ENCODE measurements at regions not wholly inside any gene's neighbourhood (a gene's known extent, or its start where the extent isn't known, plus 50 kb on each side); places are given as distances from the start of the nearest gene placed in this dataset.

DNA sequence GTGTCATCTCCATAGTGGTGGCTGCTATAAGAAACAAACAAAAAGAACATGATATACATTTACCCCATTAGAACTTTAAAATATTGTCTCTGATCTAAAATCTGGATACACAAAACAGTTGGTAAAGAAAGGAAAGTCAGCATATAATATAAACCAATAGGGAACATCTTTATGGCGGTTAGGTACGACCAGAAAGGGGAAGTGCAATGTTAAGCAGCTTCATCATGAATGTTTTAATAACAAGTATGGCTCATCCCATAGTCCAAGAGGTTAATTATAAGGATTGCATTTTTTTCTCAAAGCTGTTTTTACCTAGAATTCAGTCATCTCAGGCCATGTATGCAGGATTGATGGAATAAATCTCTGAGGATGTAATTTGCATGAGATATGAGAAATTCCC lies 1869.7 kb downstream of the PCDH7 start:
- DNase-seq (ENCODE audit: missing footprints) (no peak), ATAC-seq (no peak)
- intact Hi-C loops (cut with DNase I) = no loop called here

GRCh38 chr4:32597354-32597753 lies 1877.2 kb downstream of the PCDH7 start:
- DNase-seq (ENCODE audit: missing footprints) = no peak
- ATAC-seq = no peak
- intact Hi-C loops (cut with DNase I) = no loop called here

- intact Hi-C loops (cut with DNase I) = no loop called here
- no peak for ATAC-seq
- no peak for DNase-seq (ENCODE audit: missing footprints)
Observed at GRCh38 chr4:32601848-32602247, 1881.7 kb downstream of the PCDH7 start.

DNA sequence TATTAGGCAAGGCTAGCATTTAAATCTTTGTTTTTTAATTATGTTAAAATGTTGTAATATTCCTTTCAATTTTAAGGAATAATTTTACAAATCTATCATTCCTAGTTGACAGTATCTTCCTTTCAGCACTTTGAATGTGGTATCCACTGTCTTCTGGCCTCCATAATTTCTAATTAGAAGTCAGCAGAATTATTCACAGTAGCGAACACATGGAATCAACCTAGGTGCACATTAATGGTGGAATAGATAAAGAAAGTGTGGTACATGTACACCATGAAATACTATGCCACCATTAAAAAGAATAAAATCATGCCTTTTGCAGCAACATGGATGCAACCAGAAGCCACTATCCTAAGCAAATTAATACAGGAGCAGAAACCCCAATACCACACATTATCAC lies 1887.8 kb downstream of the PCDH7 start:
- DNase-seq (ENCODE audit: missing footprints) (no peak), ATAC-seq (no peak)
- intact Hi-C loops (cut with DNase I) = no loop called here

GRCh38 chr4:32624943-32625603 lies 1904.9 kb downstream of the PCDH7 start:
- intact Hi-C loops (cut with DNase I) = no loop called here
- no peak for DNase-seq (ENCODE audit: missing footprints)
- ATAC-seq = no peak

DNA sequence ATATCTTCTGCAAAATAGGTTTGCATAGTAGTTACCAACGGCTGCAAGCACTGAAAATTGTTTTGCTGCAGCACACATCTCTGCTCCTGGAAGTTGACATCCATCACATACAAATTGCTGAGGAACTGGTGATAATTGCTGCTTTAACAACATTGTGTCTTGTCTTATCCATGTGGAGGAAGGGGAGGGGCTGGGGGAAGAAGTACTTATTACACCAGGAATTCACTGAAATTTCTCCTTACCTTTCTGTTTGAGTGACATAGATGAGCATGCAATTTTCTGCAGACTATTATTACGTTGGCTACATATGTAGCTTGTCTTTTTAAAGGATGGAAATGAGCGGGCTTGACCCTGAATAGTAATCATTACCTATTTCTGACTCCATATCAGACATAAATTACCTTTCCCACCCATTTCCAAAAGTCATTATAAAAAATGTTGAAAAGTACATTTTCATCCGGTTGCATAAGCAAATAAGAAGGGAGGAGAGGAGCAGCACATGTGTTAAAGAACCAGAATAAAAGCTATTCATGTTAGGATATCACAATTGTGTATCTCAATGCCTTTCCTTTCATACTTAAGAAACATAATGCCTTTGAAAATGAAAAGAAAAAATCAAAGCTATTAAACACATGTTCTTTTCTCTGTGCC lies 1905.6 kb downstream of the PCDH7 start:
- DNase-seq (ENCODE audit: missing footprints) (no peak), ATAC-seq (no peak)
- intact Hi-C loops (cut with DNase I) = no loop called here

- intact Hi-C loops (cut with DNase I) = no loop called here
- DNase-seq (ENCODE audit: missing footprints) (no peak), ATAC-seq (no peak)
Observed at GRCh38 chr4:32631831-32632230, 1911.7 kb downstream of the PCDH7 start.

GRCh38 chr4:32633421-32633820 lies 1913.3 kb downstream of the PCDH7 start:
- DNase-seq (ENCODE audit: missing footprints) (peak; percentile 61), ATAC-seq (no peak)
- intact Hi-C loops (cut with DNase I) = no loop called here

DNA sequence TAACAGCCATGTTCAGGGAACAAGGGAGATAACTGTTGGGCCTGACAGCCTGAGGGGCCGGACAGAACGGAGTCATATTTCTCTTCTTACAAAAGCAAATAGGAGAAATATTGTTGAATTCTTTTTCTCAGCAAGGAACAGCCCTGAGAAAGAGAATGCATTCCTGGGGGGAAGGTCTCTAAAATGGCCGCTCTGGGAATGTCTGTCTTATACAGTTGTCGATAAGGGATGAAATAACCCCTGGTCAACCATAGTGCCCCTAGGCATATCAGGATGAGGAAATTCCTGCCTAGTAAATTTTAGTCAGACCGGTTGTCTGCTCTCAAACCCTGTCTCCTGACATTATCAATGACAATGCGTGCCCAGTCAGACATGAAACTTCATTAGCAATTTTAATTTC lies 1925.5 kb downstream of the PCDH7 start:
- DNase-seq (ENCODE audit: missing footprints) (no peak), ATAC-seq (no peak)
- intact Hi-C loops (cut with DNase I) = no loop called here

GRCh38 chr4:32658019-32658418 lies 1937.8 kb downstream of the PCDH7 start:
- DNase-seq (ENCODE audit: missing footprints) (no peak), ATAC-seq (no peak)
- intact Hi-C loops (cut with DNase I) = no loop called here

DNA sequence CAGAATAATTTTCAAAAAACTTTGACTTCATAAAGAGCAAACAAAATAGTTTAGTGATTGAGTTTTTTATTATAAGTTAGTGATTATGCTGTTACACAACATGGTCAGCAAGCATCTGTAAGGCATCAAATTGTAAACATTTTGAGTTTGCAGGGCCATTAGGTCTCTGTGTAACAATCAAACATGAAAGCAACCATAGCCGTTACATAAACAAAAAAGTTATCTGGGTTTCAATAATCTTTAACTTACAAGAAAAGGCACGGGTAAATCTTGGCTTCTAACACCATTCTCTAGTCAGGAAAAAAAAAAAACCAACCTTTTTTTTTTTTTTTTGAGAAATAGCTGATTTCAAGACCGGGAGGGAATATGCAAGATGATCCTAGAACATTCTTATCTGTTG lies 1941.1 kb downstream of the PCDH7 start:
- no peak for ATAC-seq
- DNase-seq (ENCODE audit: missing footprints) = no peak
- intact Hi-C loops (cut with DNase I) = no loop called here

DNA sequence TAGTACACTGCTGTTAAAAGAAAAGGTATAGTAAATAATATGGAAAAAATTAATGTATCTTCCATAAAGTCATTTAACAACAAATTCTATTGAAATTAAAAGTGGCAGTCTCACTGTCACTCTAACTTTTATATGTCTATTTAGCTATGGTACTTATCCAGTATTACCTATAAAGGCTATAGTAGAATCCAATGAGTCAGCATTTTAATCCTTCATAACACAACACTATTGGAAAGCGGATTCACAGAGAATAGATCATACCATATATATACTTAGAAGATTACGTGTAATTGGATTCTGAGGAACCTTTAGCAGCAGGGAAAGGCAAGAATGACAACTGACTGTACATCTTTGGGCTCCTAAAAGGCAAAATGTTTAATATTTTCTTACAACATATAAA lies 1942.6 kb downstream of the PCDH7 start:
- ATAC-seq = no peak
- DNase-seq (ENCODE audit: missing footprints) = no peak
- intact Hi-C loops (cut with DNase I) = no loop called here

DNA sequence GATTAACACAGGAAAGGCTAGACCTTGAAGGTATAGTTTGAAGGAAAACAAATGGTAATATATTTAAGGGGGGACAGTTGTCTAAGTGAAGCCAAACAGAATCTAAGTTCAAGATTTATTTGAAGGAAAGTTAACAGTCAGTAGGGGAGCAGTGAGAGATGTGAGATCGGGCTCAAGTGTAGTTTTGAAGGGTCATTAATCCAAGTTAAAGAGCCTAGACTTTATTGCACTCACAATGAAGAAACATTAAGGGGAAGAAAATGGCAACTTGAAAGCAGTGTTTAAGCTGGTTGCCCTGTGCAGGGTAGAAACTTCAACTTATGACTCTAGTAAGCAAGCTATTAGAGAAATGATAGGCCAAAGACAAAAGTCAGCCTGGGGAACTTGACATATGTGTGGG lies 1952.2 kb downstream of the PCDH7 start:
- ATAC-seq (no peak), DNase-seq (ENCODE audit: missing footprints) (no peak)
- intact Hi-C loops (cut with DNase I) = no loop called here

- intact Hi-C loops (cut with DNase I) = no loop called here
- ATAC-seq (no peak), DNase-seq (ENCODE audit: missing footprints) (no peak)
Observed at GRCh38 chr4:32680946-32681345, 1960.8 kb downstream of the PCDH7 start.

DNA sequence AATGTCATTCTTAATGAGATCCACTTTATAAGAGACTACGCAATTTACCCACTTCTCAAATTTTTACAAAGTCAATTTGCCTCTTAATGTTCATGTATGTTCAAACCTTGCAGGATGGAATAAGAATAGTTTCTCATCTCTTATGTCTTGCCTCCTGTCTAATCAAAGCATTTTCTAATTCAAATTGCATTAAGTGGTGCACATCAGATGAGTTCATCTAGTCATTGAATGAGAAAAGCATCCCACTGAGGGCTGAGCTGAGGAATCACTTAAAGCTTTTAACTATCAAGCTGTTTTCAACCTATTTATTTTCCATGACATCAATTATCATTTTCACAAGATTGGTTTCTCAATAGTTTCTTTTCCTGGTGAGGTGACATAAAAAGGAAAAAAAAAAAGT lies 1964.0 kb downstream of the PCDH7 start:
- no peak for ATAC-seq
- no peak for DNase-seq (ENCODE audit: missing footprints)
- intact Hi-C loops (cut with DNase I) = no loop called here

DNA sequence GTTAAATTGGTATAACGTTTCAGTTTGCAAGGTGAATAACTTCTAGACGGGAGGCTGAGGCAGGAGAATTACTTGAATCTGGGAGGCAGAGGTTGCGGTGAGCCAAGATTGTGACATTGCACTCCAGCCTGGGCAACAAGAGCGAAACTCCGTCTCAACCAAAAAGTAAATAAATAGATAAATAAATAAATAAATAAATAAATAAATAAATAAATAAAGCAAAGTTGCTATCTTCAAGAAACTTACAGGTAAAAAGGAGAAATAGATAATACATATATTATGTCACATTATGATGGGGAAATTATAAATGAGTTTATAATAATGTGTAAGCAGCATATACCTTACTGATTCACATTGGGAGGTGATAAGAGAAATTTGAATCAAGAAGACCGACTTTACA lies 1966.0 kb downstream of the PCDH7 start:
- intact Hi-C loops (cut with DNase I) = no loop called here
- DNase-seq (ENCODE audit: missing footprints) (no peak), ATAC-seq (no peak)

DNA sequence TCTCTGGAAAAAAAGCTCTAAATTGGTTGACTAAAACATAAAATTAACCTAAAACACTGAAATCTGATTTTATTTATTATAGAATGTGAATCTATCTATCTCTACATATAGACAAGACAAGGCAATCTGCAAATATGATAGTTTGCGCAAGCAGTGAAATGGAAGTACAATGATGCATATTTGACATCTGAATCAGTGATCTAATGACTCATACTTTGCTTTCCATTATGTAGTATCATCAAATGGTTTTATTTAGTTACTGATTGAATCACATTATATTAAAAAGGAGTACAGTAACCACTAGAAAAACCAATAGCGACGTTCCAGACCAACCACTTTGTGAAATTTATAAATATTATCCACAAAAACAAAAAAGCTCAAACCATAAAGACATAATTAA lies 1969.3 kb downstream of the PCDH7 start:
- no peak for DNase-seq (ENCODE audit: missing footprints)
- ATAC-seq = no peak
- intact Hi-C loops (cut with DNase I) = no loop called here

DNA sequence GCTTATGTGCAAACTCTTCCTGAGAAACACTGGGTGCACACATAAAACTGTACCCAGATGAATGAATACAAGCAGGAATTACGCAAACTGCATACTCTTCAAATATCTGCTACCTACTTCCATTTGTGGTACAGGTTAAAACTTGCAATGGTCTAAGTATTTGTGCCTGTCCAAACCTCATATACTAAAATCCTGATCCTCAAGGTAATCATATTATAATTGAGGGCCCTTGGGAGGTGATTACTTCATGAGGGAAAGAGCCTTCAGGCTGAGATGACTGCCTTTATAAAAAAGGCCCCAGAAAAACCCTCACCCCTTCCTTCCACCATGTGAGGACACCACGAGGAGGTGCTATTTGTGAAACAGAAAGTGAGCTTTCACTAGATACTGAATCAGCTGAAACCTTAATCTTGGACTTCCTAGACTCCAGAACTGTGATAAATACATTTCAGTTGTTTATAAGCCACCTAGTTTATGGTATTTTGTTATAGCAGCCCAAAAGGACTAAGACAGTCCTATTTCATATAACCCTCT lies 1977.2 kb downstream of the PCDH7 start:
- ATAC-seq (no peak), DNase-seq (ENCODE audit: missing footprints) (no peak)
- intact Hi-C loops (cut with DNase I) = no loop called here

DNA sequence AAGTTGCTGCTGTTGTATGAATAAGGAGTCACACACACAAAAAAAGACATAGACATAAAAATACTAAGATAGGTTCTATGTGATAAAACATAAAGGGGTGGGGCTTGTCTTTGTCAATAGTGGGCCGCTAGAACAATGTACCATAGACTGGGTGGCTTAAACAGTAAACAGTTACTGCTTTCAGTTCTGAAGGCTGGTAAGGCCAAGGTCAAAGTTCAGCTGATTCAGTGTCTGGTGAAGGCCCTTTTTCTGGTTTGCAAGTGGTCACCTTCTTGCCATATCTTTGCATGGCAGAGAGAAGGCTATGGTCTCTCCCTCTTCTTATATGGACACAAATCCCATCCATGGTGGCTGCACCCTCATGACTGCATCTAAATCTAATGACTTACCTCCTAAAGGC lies 1980.7 kb downstream of the PCDH7 start:
- DNase-seq (ENCODE audit: missing footprints) = no peak
- no peak for ATAC-seq
- intact Hi-C loops (cut with DNase I) = no loop called here

DNA sequence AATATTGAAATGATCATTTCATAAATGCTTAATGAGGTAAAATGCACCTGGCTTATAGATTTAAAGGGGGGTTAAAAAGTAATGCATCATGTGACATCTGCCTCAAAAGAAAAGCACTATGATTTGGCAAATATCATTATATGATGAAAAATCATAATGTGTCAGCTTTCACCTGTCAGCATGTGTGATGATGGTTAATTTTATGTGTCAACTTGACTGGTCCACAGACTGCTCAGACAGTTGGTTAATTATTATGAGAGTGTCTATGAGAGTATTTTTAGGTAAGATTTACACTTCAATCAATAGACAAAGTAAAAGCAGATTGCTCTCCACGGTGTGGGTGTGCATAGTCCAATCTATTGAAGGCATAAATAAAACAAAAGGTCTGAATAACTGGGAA lies 1986.7 kb downstream of the PCDH7 start:
- ATAC-seq (no peak), DNase-seq (ENCODE audit: missing footprints) (no peak)
- intact Hi-C loops (cut with DNase I) = no loop called here
